ENCODE measurements at regions not wholly inside any gene's neighbourhood (a gene's known extent, or its start where the extent isn't known, plus 50 kb on each side); places are given as distances from the start of the nearest gene placed in this dataset.

- no peak for TF ChIP-seq CTCF (IDR thresholded peaks at IDR 0.05)
- TF ChIP-seq POLR2AphosphoS5 (IDR thresholded peaks at IDR 0.05): no peak
Measured at GRCh38 chr6:133752129-133752528, 136.8 kb upstream of the TCF21 start.

Measured in sigmoid colon (tissue), 4 donors.